OCI-LY3 (cell line): ENCODE measurements at regions not wholly inside any gene's neighbourhood (a gene's known extent, or its start where the extent isn't known, plus 50 kb on each side); places are given as distances from the start of the nearest gene placed in this dataset.

ENCODE experiments used
- CTCF ChIP-seq: fragments of 200-600, 300-600 bp; sonication (generic); IDR thresholded peaks from 2 replicates; pipeline ENCODE4 v1.5.1; 2014; ENCODE audit warnings: antibody characterized with exemption, low read length, low read depth
- EZH2phosphoT487 ChIP-seq: fragments of 200-600 bp; shearing (Covaris generic); IDR thresholded peaks from 2 replicates; pipeline ENCODE4 v1.6.1; 2018; ENCODE audit warnings: antibody characterized with exemption, mixed run types, low read depth

GRCh38 chr3:59311231-59311630, 261.4 kb upstream of the CFAP20DC start:
- TF ChIP-seq CTCF: no peak
- no peak for TF ChIP-seq EZH2phosphoT487
